Lower leg skin (tissue), 4 donors: ENCODE measurements at regions not wholly inside any gene's neighbourhood (a gene's known extent, or its start where the extent isn't known, plus 50 kb on each side); places are given as distances from the start of the nearest gene placed in this dataset.

Experiments used
- DNase-seq, 2 donors: peaks; one replicate each; pipeline ENCODE4 v3.0.0-alpha.2; 2019; ENCODE audit warnings: low spot score in 2 of 2
- H3K4me3 ChIP-seq: fragments of 200-600 bp; sonication (generic); 2 replicates; pipeline ENCODE4 v1.5.1; 2017; ENCODE audit warnings: mild to moderate bottlenecking, low read depth; ENCODE audit not compliant: poor library complexity, severe bottlenecking
- CTCF ChIP-seq, 3 donors: fragments of 450-650 bp; IDR thresholded peaks; one replicate each; pipeline ENCODE4 v1.5.1; 2016; ENCODE audit warnings: antibody characterized with exemption in 3 of 3, mild to moderate bottlenecking in 3 of 3, moderate library complexity in 2 of 3
- POLR2A ChIP-seq, 2 donors: fragments of 450-650 bp; IDR thresholded peaks; one replicate each; pipeline ENCODE4 v1.6.1; 2016 to 2017; ENCODE audit warnings: antibody characterized with exemption in 2 of 2, mild to moderate bottlenecking in 1 of 2, moderate library complexity in 1 of 2
- WGBS, 2 donors: methylation state at CpG; one replicate each; pipeline ENCODE4 v1.1.5; 2018; 5-methylcytosine and 5-hydroxymethylcytosine counted together
- intact Hi-C: fragments of 100-400 bp; cut with DNase I; formaldehyde crosslinking; loops from one replicate; pipeline ENCODE4 v1.15.0; 2023; ENCODE audit warnings: low total_unique reads

GRCh38 chr13:40245567-40245966, 420.9 kb downstream of the FOXO1 start:
- 71 to 86% methylated on average over 3 of the region's 3 CpGs for WGBS, 2 donors
- intact Hi-C loops, result no loop called here
- no peak overlapping the region for H3K4me3 ChIP-seq
- TF ChIP-seq CTCF (IDR thresholded peaks at IDR 0.05), result no peak
- no peak for TF ChIP-seq POLR2A (IDR thresholded peaks at IDR 0.05)
- DNase-seq, result no peak

- TF ChIP-seq CTCF (IDR thresholded peaks at IDR 0.05) (no peak), POLR2A (IDR thresholded peaks at IDR 0.05) (no peak)
- DNase-seq, result no peak
- no peak overlapping the region for H3K4me3 ChIP-seq
- intact Hi-C loops, result no loop called here
Observed at GRCh38 chr13:40247845-40248244, 418.6 kb downstream of the FOXO1 start.

- no peak for TF ChIP-seq POLR2A (IDR thresholded peaks at IDR 0.05)
- TF ChIP-seq CTCF (IDR thresholded peaks at IDR 0.05), result no peak
- intact Hi-C loops, result no loop called here
- no peak for DNase-seq
- H3K4me3 ChIP-seq, result no peak overlapping the region
- 37 to 77% methylated on average over 1 of the region's 1 CpG for WGBS, 2 donors
Observed at GRCh38 chr13:40251343-40252032, 415.0 kb downstream of the FOXO1 start.

GRCh38 chr13:40252241-40252640, 414.2 kb downstream of the FOXO1 start:
- intact Hi-C loops, result no loop called here
- WGBS, 2 donors, result 30 to 55% methylated on average over 3 of the region's 3 CpGs
- TF ChIP-seq POLR2A (IDR thresholded peaks at IDR 0.05) (no peak), CTCF (IDR thresholded peaks at IDR 0.05) (no peak)
- no peak for DNase-seq
- no peak overlapping the region for H3K4me3 ChIP-seq

GRCh38 chr13:40252676-40253075, 413.8 kb downstream of the FOXO1 start:
- TF ChIP-seq CTCF (IDR thresholded peaks at IDR 0.05), result no peak
- TF ChIP-seq POLR2A (IDR thresholded peaks at IDR 0.05), result no peak
- intact Hi-C loops, result no loop called here
- DNase-seq, result no peak
- 43 to 44% methylated on average over 3 of the region's 3 CpGs for WGBS, 2 donors
- H3K4me3 ChIP-seq, result no peak overlapping the region

- intact Hi-C loops, result no loop called here
- H3K4me3 ChIP-seq, result no peak overlapping the region
- no peak for DNase-seq
- TF ChIP-seq POLR2A (IDR thresholded peaks at IDR 0.05), result no peak
- TF ChIP-seq CTCF (IDR thresholded peaks at IDR 0.05), result no peak
- WGBS, 2 donors, result 85 to 100% methylated on average over 2 of the region's 2 CpGs
Observed at GRCh38 chr13:40254394-40254793, 412.0 kb downstream of the FOXO1 start.
